A549 (cell line): ENCODE measurements at regions not wholly inside any gene's neighbourhood (a gene's known extent, or its start where the extent isn't known, plus 50 kb on each side); places are given as distances from the start of the nearest gene placed in this dataset.
A peak's percentile ranks its signal among the peaks of the same experiment; 100 is the strongest.

Experiments
- ATAC-seq, 2 experiments: fragments of 200-7000 bp in 1 of 2; fragments of >200 bp in 1 of 2; cut with Nextera tagmentation in 1 of 2; cut with Tn5 transposase in 1 of 2; 3 replicates each; pipeline versions ENCODE4 v1.8.0 to v1.9.1; 2018 to 2020; ENCODE audit warnings: mild to moderate bottlenecking in 1 of 2, moderate library complexity in 1 of 2
- CTCF ChIA-PET: fragments of 300-600 bp; sonication (Branson Sonifier 250); formaldehyde crosslinking; extraction: SDS; loops from one replicate; lab custom pipeline; 2021; ENCODE audit warnings: antibody characterized with exemption, inconsistent platforms; lab: Yijun Ruan, JAX
- POLR2A ChIA-PET: fragments of 350-600 bp; formaldehyde crosslinking; extraction: SDS; loops from one replicate; lab custom pipeline; 2021; ENCODE audit warnings: antibody characterized with exemption, inconsistent platforms; lab: Yijun Ruan, JAX
- DNase-seq, 2 experiments: peaks; one replicate each; pipeline versions ENCODE4 v3.0.0 to v3.0.0-alpha.2; 2011 to 2016; ENCODE audit warnings: low read depth in 1 of 2, low spot score in 1 of 2
- FAIRE-seq: peaks from 2 replicates; lab custom pipeline; 2011; peaks lifted over from hg19 to GRCh38; lab: Jason Lieb, UNC
- H3K27ac ChIP-seq, 2 experiments: fragments of >200 bp; sonication (Bioruptor Twin); formaldehyde crosslinking; 3 replicates each; pipeline ENCODE4 v1.5.1; 2016 to 2017
- H3K4me1 ChIP-seq: fragments of >200 bp; sonication (Bioruptor Twin); formaldehyde crosslinking; 3 replicates; pipeline ENCODE4 v1.6.1; 2016
- H3K4me2 ChIP-seq: fragments of >200 bp; sonication (Bioruptor Twin); formaldehyde crosslinking; 3 replicates; pipeline ENCODE4 v1.6.1; 2016
- H3K4me3 ChIP-seq: fragments of >200 bp; sonication (Bioruptor Twin); formaldehyde crosslinking; 3 replicates; pipeline ENCODE4 v1.5.1; 2016
- H3K9me3 ChIP-seq: fragments of >200 bp; sonication (Bioruptor Twin); formaldehyde crosslinking; 3 replicates; pipeline ENCODE4 v1.6.1; 2016
- BHLHE40 ChIP-seq: IDR thresholded peaks from 2 replicates; pipeline ENCODE4 v1.6.1; 2012; ENCODE audit warnings: low read depth, low read length, inconsistent platforms
- CEBPB ChIP-seq, 2 experiments: fragments of >200 bp in 1 of 2; sonication (Bioruptor Twin) in 1 of 2; formaldehyde crosslinking in 1 of 2; IDR thresholded peaks; 2 replicates each; pipeline ENCODE4 v1.6.1; 2012 to 2016
- CHD4 ChIP-seq: fragments of 200-600 bp; sonication (generic); IDR thresholded peaks from 2 replicates; pipeline ENCODE4 v1.6.1; 2016; ENCODE audit warnings: antibody characterized with exemption, mild to moderate bottlenecking, borderline replicate concordance
- EHF ChIP-seq: fragments of 250-450 bp; sonication (Bioruptor Pico); IDR thresholded peaks from 2 replicates; pipeline ENCODE4 v1.5.0; 2020; ENCODE audit warnings: mild to moderate bottlenecking
- EP300 ChIP-seq, 2 experiments: fragments of >200 bp; sonication (Bioruptor Twin); formaldehyde crosslinking; IDR thresholded peaks; 2 replicates in 1 of 2; 3 replicates in 1 of 2; pipeline ENCODE4 v1.6.1; 2016 to 2017
- FOSB ChIP-seq: fragments of 250-450 bp; sonication (Bioruptor Pico); IDR thresholded peaks from 2 replicates; pipeline ENCODE4 v1.5.0; 2020; ENCODE audit warnings: mild to moderate bottlenecking, moderate library complexity
- FOSL2 ChIP-seq, 2 experiments: fragments of 450-650 bp in 1 of 2; fragments of >200 bp in 1 of 2; sonication (Bioruptor Twin) in 1 of 2; formaldehyde crosslinking; IDR thresholded peaks; 2 replicates each; pipeline versions ENCODE4 v1.5.0 to v1.6.1; 2016 to 2020; ENCODE audit warnings: mild to moderate bottlenecking in 1 of 2, moderate library complexity in 1 of 2
- FOXS1 ChIP-seq: fragments of 250-450 bp; sonication (Bioruptor Pico); IDR thresholded peaks from 2 replicates; pipeline ENCODE4 v1.5.0; 2020; ENCODE audit warnings: mild to moderate bottlenecking, moderate library complexity
- GATA3 ChIP-seq: IDR thresholded peaks from 2 replicates; pipeline ENCODE4 v1.6.1; 2012; ENCODE audit warnings: borderline replicate concordance
- JUN ChIP-seq, 2 experiments: fragments of >200 bp; sonication (Bioruptor Twin); formaldehyde crosslinking; IDR thresholded peaks; 2 replicates in 1 of 2; 3 replicates in 1 of 2; pipeline ENCODE4 v1.6.1; 2016 to 2017
- JUNB ChIP-seq: fragments of >200 bp; sonication (Bioruptor Twin); formaldehyde crosslinking; IDR thresholded peaks from 2 replicates; pipeline ENCODE4 v1.6.1; 2016
- MAFK ChIP-seq: fragments of 450-650 bp; IDR thresholded peaks from 2 replicates; pipeline ENCODE4 v1.6.1; 2014; ENCODE audit not compliant: partially characterized antibody
- NFE2L2 ChIP-seq: fragments of 150-350 bp; conservative IDR thresholded peaks from 2 replicates; pipeline ENCODE4 v1.6.1; 2014; ENCODE audit warnings: low read length
- NPAS2 ChIP-seq: fragments of 250-450 bp; sonication (Bioruptor Pico); IDR thresholded peaks from 2 replicates; pipeline ENCODE4 v1.8.0; 2022; ENCODE audit warnings: mild to moderate bottlenecking, moderate library complexity, borderline replicate concordance
- NR3C1 ChIP-seq: fragments of >200 bp; sonication (Bioruptor Twin); formaldehyde crosslinking; IDR thresholded peaks from 3 replicates; pipeline ENCODE4 v1.6.1; 2017
- PHF8 ChIP-seq: fragments of 200-600 bp; sonication (generic); IDR thresholded peaks from 2 replicates; pipeline ENCODE4 v1.6.1; 2016; ENCODE audit warnings: low read depth, mild to moderate bottlenecking, antibody characterized with exemption, moderate library complexity, borderline replicate concordance
- RCOR1 ChIP-seq: fragments of 150-350 bp; IDR thresholded peaks from 2 replicates; pipeline ENCODE4 v1.6.1; 2014; ENCODE audit warnings: antibody characterized with exemption, low read length, low read depth
- RFX5 ChIP-seq: fragments of 450-650 bp; IDR thresholded peaks from 2 replicates; pipeline ENCODE4 v1.7.1; 2014; ENCODE audit warnings: antibody characterized with exemption, mild to moderate bottlenecking, moderate library complexity
- RNF2 ChIP-seq: fragments of 200-600 bp; sonication (generic); IDR thresholded peaks from 2 replicates; pipeline ENCODE4 v1.6.1; 2016; ENCODE audit warnings: low read depth, mild to moderate bottlenecking, antibody characterized with exemption, moderate library complexity, borderline replicate concordance
- SMC3 ChIP-seq: fragments of >200 bp; sonication (Bioruptor Twin); formaldehyde crosslinking; IDR thresholded peaks from 3 replicates; pipeline ENCODE4 v1.6.1; 2018; ENCODE audit warnings: inconsistent platforms
- SREBF2 ChIP-seq: fragments of 450-650 bp; IDR thresholded peaks from 2 replicates; pipeline ENCODE4 v1.6.1; 2014; ENCODE audit warnings: mild to moderate bottlenecking, moderate library complexity
- ZFP36 ChIP-seq: fragments of 450-650 bp; IDR thresholded peaks from 2 replicates; pipeline ENCODE4 v1.6.1; 2014; ENCODE audit warnings: borderline replicate concordance; ENCODE audit not compliant: partially characterized antibody
- ZNF302 ChIP-seq: fragments of 250-450 bp; sonication (Bioruptor Pico); IDR thresholded peaks from 2 replicates; pipeline ENCODE4 v1.9.0; 2021; ENCODE audit warnings: inconsistent platforms, mild to moderate bottlenecking, moderate library complexity
- ZSCAN20 ChIP-seq: fragments of 250-450 bp; sonication (Bioruptor Pico); IDR thresholded peaks from 2 replicates; pipeline ENCODE4 v1.8.0; 2022; ENCODE audit warnings: mild to moderate bottlenecking, moderate library complexity
- WGBS: methylation state at CpG from one replicate; pipeline ENCODE4 v1.1.6; 2017; ENCODE audit errors: missing lambda C conversion rate; 5-methylcytosine and 5-hydroxymethylcytosine counted together
- TF ChIP-seq, protein P1 (sequence below): fragments of 450-650 bp; IDR thresholded peaks from 2 replicates; pipeline ENCODE4 v1.6.1; 2014; ENCODE audit warnings: antibody characterized with exemption
- TF ChIP-seq, protein P2 (sequence below): fragments of >200 bp; sonication (Bioruptor Twin); formaldehyde crosslinking; IDR thresholded peaks from 3 replicates; pipeline ENCODE4 v1.5.1; 2016
- TF ChIP-seq, protein P3 (sequence below): IDR thresholded peaks from 2 replicates; pipeline ENCODE4 v1.6.1; 2012

DNA sequence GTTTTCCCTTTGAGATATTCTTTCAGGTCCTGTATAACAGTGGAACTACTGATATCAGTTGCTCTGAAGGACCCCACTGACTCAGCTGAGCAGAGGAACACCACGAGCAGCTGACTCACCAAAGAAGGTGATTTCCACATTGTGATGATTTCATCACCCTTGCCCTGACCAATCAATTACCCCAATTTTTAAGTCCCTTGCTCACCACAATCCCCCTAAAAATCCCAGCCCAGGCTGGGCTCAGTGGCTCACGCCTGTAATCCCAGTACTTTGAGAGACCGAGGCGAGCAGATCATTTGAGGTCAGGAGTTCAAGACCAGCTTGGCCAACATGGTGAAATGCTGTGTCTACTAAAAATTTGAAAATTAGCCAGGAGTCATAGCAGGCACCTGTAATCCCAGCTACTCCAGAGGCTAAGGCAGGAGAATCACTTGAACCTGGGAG lies 125.3 kb upstream of the ABCA1 start (continued):
- peak; percentile 25 for TF ChIP-seq MAFK
- TF ChIP-seq RNF2 = no peak
- TF ChIP-seq EHF = no peak

DNA sequence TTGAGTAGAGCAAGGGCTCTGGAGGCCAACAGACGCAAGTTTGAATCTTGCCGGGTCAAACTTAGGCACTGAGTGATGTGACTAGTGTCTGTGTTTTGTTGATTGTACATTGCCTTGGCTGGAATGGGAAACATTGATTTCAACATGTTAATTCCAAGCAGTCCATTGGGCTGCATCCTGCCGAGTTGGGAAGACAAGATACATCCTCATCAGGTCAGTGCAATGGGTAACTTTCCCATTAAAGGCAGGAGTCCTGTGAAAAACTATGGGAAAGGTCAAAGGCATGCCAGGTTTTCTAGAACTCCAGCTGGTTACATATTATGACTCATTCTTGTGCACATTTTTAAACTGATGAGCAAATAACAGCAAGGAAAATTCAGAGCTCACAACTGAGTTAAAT lies 126.5 kb upstream of the ABCA1 start:
- ChIA-PET CTCF (interaction anchor here (0.6 to 2.6 kb wide), 4 partner anchors 9 to 361 kb away, joined by 3 to 8 read pairs (median 5); no protein-coding TSS in a partner anchor), POLR2A (interaction anchor here (0.7 to 3.9 kb wide), 3 partner anchors 10 to 128 kb away, joined by 3 to 24 read pairs (median 5); no protein-coding TSS in a partner anchor)
- H3K27ac ChIP-seq = peak overlapping the region; percentile 61 to 87
- H3K4me1 ChIP-seq = peaks cover 35% of the 10 kb centered on the region
- 15% methylated on average over 3 of the region's 3 CpGs for WGBS
- FAIRE-seq = peak; percentile 23
- peak overlapping the region; percentile 49 for H3K4me2 ChIP-seq
- peak; percentile 78 to 81 for ATAC-seq
- H3K4me3 ChIP-seq = no peak overlapping the region
- peaks cover 3% of the 10 kb centered on the region; the same call in 1 of the 3 replicates for H3K9me3 ChIP-seq
- peak in 1 of 2 experiments; percentile 79 for DNase-seq
- TF ChIP-seq, protein P1, sequence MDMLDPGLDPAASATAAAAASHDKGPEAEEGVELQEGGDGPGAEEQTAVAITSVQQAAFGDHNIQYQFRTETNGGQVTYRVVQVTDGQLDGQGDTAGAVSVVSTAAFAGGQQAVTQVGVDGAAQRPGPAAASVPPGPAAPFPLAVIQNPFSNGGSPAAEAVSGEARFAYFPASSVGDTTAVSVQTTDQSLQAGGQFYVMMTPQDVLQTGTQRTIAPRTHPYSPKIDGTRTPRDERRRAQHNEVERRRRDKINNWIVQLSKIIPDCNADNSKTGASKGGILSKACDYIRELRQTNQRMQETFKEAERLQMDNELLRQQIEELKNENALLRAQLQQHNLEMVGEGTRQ = no peak
- TF ChIP-seq NFE2L2 = no peak
- peak; percentile 47 for TF ChIP-seq JUNB
- no peak for TF ChIP-seq ZFP36
- no peak for TF ChIP-seq RCOR1
- TF ChIP-seq CHD4 = no peak
- TF ChIP-seq, protein P2, sequence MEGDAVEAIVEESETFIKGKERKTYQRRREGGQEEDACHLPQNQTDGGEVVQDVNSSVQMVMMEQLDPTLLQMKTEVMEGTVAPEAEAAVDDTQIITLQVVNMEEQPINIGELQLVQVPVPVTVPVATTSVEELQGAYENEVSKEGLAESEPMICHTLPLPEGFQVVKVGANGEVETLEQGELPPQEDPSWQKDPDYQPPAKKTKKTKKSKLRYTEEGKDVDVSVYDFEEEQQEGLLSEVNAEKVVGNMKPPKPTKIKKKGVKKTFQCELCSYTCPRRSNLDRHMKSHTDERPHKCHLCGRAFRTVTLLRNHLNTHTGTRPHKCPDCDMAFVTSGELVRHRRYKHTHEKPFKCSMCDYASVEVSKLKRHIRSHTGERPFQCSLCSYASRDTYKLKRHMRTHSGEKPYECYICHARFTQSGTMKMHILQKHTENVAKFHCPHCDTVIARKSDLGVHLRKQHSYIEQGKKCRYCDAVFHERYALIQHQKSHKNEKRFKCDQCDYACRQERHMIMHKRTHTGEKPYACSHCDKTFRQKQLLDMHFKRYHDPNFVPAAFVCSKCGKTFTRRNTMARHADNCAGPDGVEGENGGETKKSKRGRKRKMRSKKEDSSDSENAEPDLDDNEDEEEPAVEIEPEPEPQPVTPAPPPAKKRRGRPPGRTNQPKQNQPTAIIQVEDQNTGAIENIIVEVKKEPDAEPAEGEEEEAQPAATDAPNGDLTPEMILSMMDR = no peak
- no peak for TF ChIP-seq ZSCAN20 (CRISPR knock-in tag)
- no peak; a peak in 1 of 4 replicates for TF ChIP-seq CEBPB (IDR thresholded peaks at IDR 0.05)
- no peak for TF ChIP-seq FOXS1 (CRISPR knock-in tag)
- TF ChIP-seq FOSL2 (IDR thresholded peaks at IDR 0.05) = peak; percentile 79
- TF ChIP-seq FOSL2 (CRISPR knock-in tag; IDR thresholded peaks at IDR 0.05) = peak; percentile 94
- no peak for TF ChIP-seq FOSB (CRISPR knock-in tag)
- TF ChIP-seq NR3C1 = no peak
- peak; percentile 29; the same call in 1 of the 3 replicates for TF ChIP-seq SMC3
- TF ChIP-seq EHF = no peak
- TF ChIP-seq PHF8 = no peak
- TF ChIP-seq EP300 (IDR thresholded peaks at IDR 0.05) = peak in 1 of 2 experiments; percentile 28; a peak in 1 of 5 replicates
- peak in 1 of 2 experiments; percentile 35; a peak in 1 of 5 replicates for TF ChIP-seq JUN (IDR thresholded peaks at IDR 0.05)
- no peak for TF ChIP-seq NPAS2
- TF ChIP-seq ZNF302 (CRISPR knock-in tag) = no peak
- TF ChIP-seq SREBF2 = no peak
- no peak for TF ChIP-seq BHLHE40
- TF ChIP-seq RFX5 = no peak
- TF ChIP-seq GATA3 = no peak
- TF ChIP-seq, protein P3, sequence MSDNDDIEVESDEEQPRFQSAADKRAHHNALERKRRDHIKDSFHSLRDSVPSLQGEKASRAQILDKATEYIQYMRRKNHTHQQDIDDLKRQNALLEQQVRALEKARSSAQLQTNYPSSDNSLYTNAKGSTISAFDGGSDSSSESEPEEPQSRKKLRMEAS = 0 out of 2 replicates have a peak, but pooled peaks have one; percentile 20
